ENCODE measurements at regions not wholly inside any gene's neighbourhood (a gene's known extent, or its start where the extent isn't known, plus 50 kb on each side); places are given as distances from the start of the nearest gene placed in this dataset.
"Not testable (repeated sequence)": the region's sequence is repeated elsewhere in the genome, so short reads cannot be mapped to it uniquely, and the experiment has no call there.

GRCh38 chr1:100657876-100658715, 61.4 kb upstream of the VCAM1 start:
- no peak for TF ChIP-seq CTCF (IDR thresholded peaks at IDR 0.05; ENCODE audit: borderline replicate concordance, insufficient read depth, low read depth, low read length)

GRCh38 chr1:100658716-100659026, 60.9 kb upstream of the VCAM1 start:
- no peak overlapping the region for H3K4me3 ChIP-seq (ENCODE audit: low read depth, low read length)
- no peak for TF ChIP-seq CTCF (IDR thresholded peaks at IDR 0.05; ENCODE audit: borderline replicate concordance, insufficient read depth, low read depth, low read length)

More at GRCh38 chr1:100657876-100658715, 61.4 kb upstream of the VCAM1 start:
- H3K4me3 ChIP-seq (ENCODE audit: low read depth, low read length) = no peak overlapping the region

GRCh38 chr1:100661176-100661575, 58.4 kb upstream of the VCAM1 start:
- TF ChIP-seq CTCF (IDR thresholded peaks at IDR 0.05; ENCODE audit: borderline replicate concordance, insufficient read depth, low read depth, low read length) = no peak
- H3K4me3 ChIP-seq (ENCODE audit: low read depth, low read length) = no peak overlapping the region

- not testable (repeated sequence) for H3K4me3 ChIP-seq (ENCODE audit: low read depth, low read length)
Observed at GRCh38 chr1:100668494-100668893, 51.0 kb upstream of the VCAM1 start.
